MG63 (cell line): ENCODE measurements at regions not wholly inside any gene's neighbourhood (a gene's known extent, or its start where the extent isn't known, plus 50 kb on each side); places are given as distances from the start of the nearest gene placed in this dataset.
"Not testable (repeated sequence)": the region's sequence is repeated elsewhere in the genome, so short reads cannot be mapped to it uniquely, and the experiment has no call there.

Source experiments
- DNase-seq: peaks from one replicate; pipeline ENCODE4 v3.0.0-alpha.2; 2020
- H3K27me3 ChIP-seq: fragments of 250-450 bp; sonication (Bioruptor Pico); 2 replicates; pipeline ENCODE4 v1.5.1; 2020; ENCODE audit warnings: mild to moderate bottlenecking, moderate library complexity
- H3K36me3 ChIP-seq: fragments of 250-450 bp; sonication (Bioruptor Pico); 2 replicates; pipeline ENCODE4 v1.5.1; 2020; ENCODE audit warnings: mild to moderate bottlenecking, moderate library complexity
- H3K4me3 ChIP-seq: fragments of 250-450 bp; sonication (Bioruptor Pico); 2 replicates; pipeline ENCODE4 v1.5.1; 2020; ENCODE audit warnings: mild to moderate bottlenecking, moderate library complexity
- H3K9me3 ChIP-seq: fragments of 250-450 bp; sonication (Bioruptor Pico); 2 replicates; pipeline ENCODE4 v1.5.1; 2020; ENCODE audit warnings: mild to moderate bottlenecking, moderate library complexity

GRCh38 chrX:4560192-4560591 lies 846.7 kb upstream of the PRKX start:
- H3K36me3 ChIP-seq: no peaks in the 10 kb centered on the region
- H3K4me3 ChIP-seq: no peak overlapping the region
- no peaks in the 10 kb centered on the region for H3K9me3 ChIP-seq
- H3K27me3 ChIP-seq: no peaks in the 10 kb centered on the region
- DNase-seq: no peak

- Histone ChIP-seq H3K27me3 (no peaks in the 10 kb centered on the region), H3K36me3 (no peaks in the 10 kb centered on the region), H3K4me3 (no peak overlapping the region), H3K9me3 (no peaks in the 10 kb centered on the region)
- no peak for DNase-seq
Observed at GRCh38 chrX:4550018-4550417, 836.6 kb upstream of the PRKX start.

GRCh38 chrX:4547213-4547836 lies 833.9 kb upstream of the PRKX start:
- DNase-seq: peak; percentile 9

GRCh38 chrX:4546178-4546577 lies 832.7 kb upstream of the PRKX start:
- H3K36me3 ChIP-seq, DNase-seq, H3K4me3 ChIP-seq, H3K9me3 ChIP-seq, H3K27me3 ChIP-seq: not testable (repeated sequence)

More at GRCh38 chrX:4547213-4547836, 833.9 kb upstream of the PRKX start:
- no peak overlapping the region for H3K4me3 ChIP-seq
- no peaks in the 10 kb centered on the region for H3K9me3 ChIP-seq
- H3K36me3 ChIP-seq: no peaks in the 10 kb centered on the region
- no peaks in the 10 kb centered on the region for H3K27me3 ChIP-seq

- no peak for DNase-seq
- Histone ChIP-seq H3K9me3 (no peaks in the 10 kb centered on the region), H3K4me3 (no peak overlapping the region), H3K36me3 (no peaks in the 10 kb centered on the region), H3K27me3 (no peaks in the 10 kb centered on the region)
Observed at GRCh38 chrX:4528247-4528646, 814.8 kb upstream of the PRKX start.

GRCh38 chrX:4485912-4486311 lies 772.5 kb upstream of the PRKX start:
- Histone ChIP-seq H3K27me3 (no peaks in the 10 kb centered on the region), H3K4me3 (no peak overlapping the region), H3K36me3 (no peaks in the 10 kb centered on the region), H3K9me3 (no peaks in the 10 kb centered on the region)
- DNase-seq: no peak

- no peak for DNase-seq
- no peaks in the 10 kb centered on the region for H3K27me3 ChIP-seq
- H3K36me3 ChIP-seq: no peaks in the 10 kb centered on the region
- no peaks in the 10 kb centered on the region for H3K9me3 ChIP-seq
- H3K4me3 ChIP-seq: no peak overlapping the region
Observed at GRCh38 chrX:4484266-4484665, 770.8 kb upstream of the PRKX start.

GRCh38 chrX:4451591-4451990 lies 738.1 kb upstream of the PRKX start:
- Histone ChIP-seq H3K9me3 (no peaks in the 10 kb centered on the region), H3K36me3 (no peaks in the 10 kb centered on the region), H3K4me3 (no peak overlapping the region), H3K27me3 (no peaks in the 10 kb centered on the region)
- no peak for DNase-seq

GRCh38 chrX:4450177-4450576 lies 736.7 kb upstream of the PRKX start:
- Histone ChIP-seq H3K9me3 (no peaks in the 10 kb centered on the region), H3K4me3 (no peak overlapping the region), H3K36me3 (no peaks in the 10 kb centered on the region), H3K27me3 (no peaks in the 10 kb centered on the region)
- DNase-seq: no peak

- H3K9me3 ChIP-seq: no peaks in the 10 kb centered on the region
- no peaks in the 10 kb centered on the region for H3K36me3 ChIP-seq
- no peak overlapping the region for H3K4me3 ChIP-seq
- H3K27me3 ChIP-seq: no peaks in the 10 kb centered on the region
- no peak for DNase-seq
Observed at GRCh38 chrX:4435905-4436304, 722.5 kb upstream of the PRKX start.

- DNase-seq: peak; percentile 0
- Histone ChIP-seq H3K9me3 (no peaks in the 10 kb centered on the region), H3K4me3 (no peak overlapping the region), H3K27me3 (no peaks in the 10 kb centered on the region), H3K36me3 (no peaks in the 10 kb centered on the region)
Observed at GRCh38 chrX:4397471-4397870, 684.0 kb upstream of the PRKX start.

GRCh38 chrX:4382273-4382672 lies 668.8 kb upstream of the PRKX start:
- no peak overlapping the region for H3K4me3 ChIP-seq
- H3K27me3 ChIP-seq: no peaks in the 10 kb centered on the region
- H3K36me3 ChIP-seq: no peaks in the 10 kb centered on the region
- DNase-seq: no peak
- H3K9me3 ChIP-seq: no peaks in the 10 kb centered on the region

GRCh38 chrX:4380710-4381109 lies 667.3 kb upstream of the PRKX start:
- Histone ChIP-seq H3K9me3 (no peaks in the 10 kb centered on the region), H3K4me3 (no peak overlapping the region), H3K27me3 (no peaks in the 10 kb centered on the region), H3K36me3 (no peaks in the 10 kb centered on the region)
- no peak for DNase-seq

GRCh38 chrX:4379071-4379470 lies 665.6 kb upstream of the PRKX start:
- no peaks in the 10 kb centered on the region for H3K36me3 ChIP-seq
- DNase-seq: no peak
- H3K4me3 ChIP-seq: no peak overlapping the region
- H3K27me3 ChIP-seq: no peaks in the 10 kb centered on the region
- H3K9me3 ChIP-seq: no peaks in the 10 kb centered on the region

GRCh38 chrX:4373791-4374190 lies 660.3 kb upstream of the PRKX start:
- H3K9me3 ChIP-seq: no peaks in the 10 kb centered on the region
- no peaks in the 10 kb centered on the region for H3K27me3 ChIP-seq
- no peak for DNase-seq
- no peak overlapping the region for H3K4me3 ChIP-seq
- H3K36me3 ChIP-seq: no peaks in the 10 kb centered on the region

GRCh38 chrX:4358577-4358976 lies 645.1 kb upstream of the PRKX start:
- no peak for DNase-seq
- H3K4me3 ChIP-seq: no peak overlapping the region
- H3K36me3 ChIP-seq: no peaks in the 10 kb centered on the region
- no peaks in the 10 kb centered on the region for H3K9me3 ChIP-seq
- no peaks in the 10 kb centered on the region for H3K27me3 ChIP-seq

GRCh38 chrX:4322916-4323315 lies 609.5 kb upstream of the PRKX start:
- no peaks in the 10 kb centered on the region for H3K9me3 ChIP-seq
- H3K36me3 ChIP-seq: no peaks in the 10 kb centered on the region
- no peak overlapping the region for H3K4me3 ChIP-seq
- no peak for DNase-seq
- no peaks in the 10 kb centered on the region for H3K27me3 ChIP-seq

- DNase-seq: no peak
- Histone ChIP-seq H3K4me3 (no peak overlapping the region), H3K9me3 (no peaks in the 10 kb centered on the region), H3K36me3 (no peaks in the 10 kb centered on the region), H3K27me3 (no peaks in the 10 kb centered on the region)
Observed at GRCh38 chrX:4320436-4320947, 607.0 kb upstream of the PRKX start.

- Histone ChIP-seq H3K36me3 (no peaks in the 10 kb centered on the region), H3K9me3 (no peaks in the 10 kb centered on the region), H3K4me3 (no peak overlapping the region), H3K27me3 (no peaks in the 10 kb centered on the region)
- DNase-seq: no peak
Observed at GRCh38 chrX:4315891-4316290, 602.4 kb upstream of the PRKX start.
